ENCODE measurements at regions not wholly inside any gene's neighbourhood (a gene's known extent, or its start where the extent isn't known, plus 50 kb on each side); places are given as distances from the start of the nearest gene placed in this dataset.

GRCh38 chr10:81109200-81109752 is 571.6 kb downstream of the SH2D4B start:
- in situ Hi-C loops (cut with HindIII; ENCODE audit: extremely low pct_ligation_motif_present, low pct_unique_long_range_greater_than_20kb) (no loop called here), intact Hi-C loops (cut with micrococcal nuclease; ENCODE audit: unreplicated experiment) (no loop called here)
- CTCF ChIA-PET (ENCODE audit: low intra/inter-chr PET ratio, low total read pairs) = no interaction called here
- Histone ChIP-seq H4K20me1 (ENCODE audit: insufficient read depth, low read length) (no peaks in the 10 kb centered on the region), H3K4me2 (ENCODE audit: low read depth, low read length) (no peak overlapping the region), H3K9ac (ENCODE audit: insufficient read depth, low read depth, low read length) (no peak overlapping the region), H3K79me2 (ENCODE audit: insufficient read depth, low read length) (no peaks in the 10 kb centered on the region), H3K4me1 (ENCODE audit: insufficient read depth, low read length) (no peaks in the 10 kb centered on the region), H3K27me3 (ENCODE audit: control insufficient read depth in 1 of 2, insufficient read depth in 2 of 2, low read length in 2 of 2) (no peaks in the 10 kb centered on the region), H2AFZ (ENCODE audit: low read length) (no peak overlapping the region), H3K4me3 (replicated peaks in 1 of 3; ENCODE audit: insufficient read depth in 1 of 3, low read depth in 2 of 3, low read length in 3 of 3) (no peak overlapping the region), H3K9me3 (ENCODE audit: low read length) (no peaks in the 10 kb centered on the region), H3K36me3 (replicated peaks in 1 of 2; ENCODE audit: control insufficient read depth in 1 of 2, insufficient read depth in 2 of 2, low read length in 2 of 2) (no peaks in the 10 kb centered on the region), H3K27ac (ENCODE audit: extremely low read length, insufficient read depth, low read length) (no peak overlapping the region)
- ATAC-seq = no peak
- WGBS (ENCODE audit: low lambda C conversion rate) = 4% methylated on average over 6 of the region's 6 CpGs
- DNase-seq (ENCODE audit: low spot score) = no peak
- no peak for TF ChIP-seq ZNF616 (CRISPR knock-in tag; IDR thresholded peaks at IDR 0.05; ENCODE audit: low read depth)
- TF ChIP-seq FOXJ3 (CRISPR knock-in tag; IDR thresholded peaks at IDR 0.05; ENCODE audit: borderline replicate concordance) = no peak
- TF ChIP-seq ZNF883 (CRISPR knock-in tag; IDR thresholded peaks at IDR 0.05; ENCODE audit: not compliant biosample characterization) = no peak
- TF ChIP-seq ZNF567 (CRISPR knock-in tag; IDR thresholded peaks at IDR 0.05; ENCODE audit: borderline replicate concordance) = no peak
- no peak for TF ChIP-seq NFE2L2 (IDR thresholded peaks at IDR 0.05; ENCODE audit: low read length)
- no peak for TF ChIP-seq ZNF619 (CRISPR knock-in tag; IDR thresholded peaks at IDR 0.05)
- no peak for TF ChIP-seq SUZ12 (IDR thresholded peaks at IDR 0.05; ENCODE audit: low read depth, low read length)
- TF ChIP-seq PTBP1 (IDR thresholded peaks at IDR 0.05; ENCODE audit: low read depth, low read length, poor library complexity, severe bottlenecking) = no peak
- POLR2A ChIA-PET = no interaction called here
- FAIRE-seq = no peak
- no TSS peak for BruUV-seq (replicated peaks)

DNA sequence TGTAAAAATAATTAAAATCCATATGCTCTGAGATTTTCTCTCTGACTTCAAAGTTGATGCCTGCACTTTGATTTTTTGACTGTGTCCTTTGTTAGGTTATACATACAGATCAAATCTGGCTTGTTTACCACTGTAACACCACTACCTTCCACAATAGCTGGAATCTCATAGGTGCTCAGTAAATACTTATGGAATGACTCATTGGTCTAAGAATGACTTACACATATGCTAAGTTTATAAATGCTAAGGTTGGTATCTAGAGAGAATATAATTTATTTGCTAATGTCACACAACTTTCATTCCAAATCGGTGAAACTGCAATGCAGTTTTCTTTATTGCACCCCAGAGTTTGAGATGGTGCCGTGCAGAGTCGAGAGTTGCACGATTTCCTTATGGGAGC is 578.5 kb downstream of the SH2D4B start:
- ATAC-seq = no peak
- Histone ChIP-seq H3K4me1 (ENCODE audit: insufficient read depth, low read length) (no peaks in the 10 kb centered on the region), H3K79me2 (ENCODE audit: insufficient read depth, low read length) (no peaks in the 10 kb centered on the region), H4K20me1 (ENCODE audit: insufficient read depth, low read length) (no peaks in the 10 kb centered on the region), H2AFZ (ENCODE audit: low read length) (no peak overlapping the region), H3K9me3 (ENCODE audit: low read length) (no peaks in the 10 kb centered on the region), H3K4me3 (replicated peaks in 1 of 3; ENCODE audit: insufficient read depth in 1 of 3, low read depth in 2 of 3, low read length in 3 of 3) (no peak overlapping the region), H3K36me3 (replicated peaks in 1 of 2; ENCODE audit: control insufficient read depth in 1 of 2, insufficient read depth in 2 of 2, low read length in 2 of 2) (no peaks in the 10 kb centered on the region), H3K9ac (ENCODE audit: insufficient read depth, low read depth, low read length) (no peak overlapping the region), H3K4me2 (ENCODE audit: low read depth, low read length) (no peak overlapping the region), H3K27me3 (ENCODE audit: control insufficient read depth in 1 of 2, insufficient read depth in 2 of 2, low read length in 2 of 2) (no peaks in the 10 kb centered on the region), H3K27ac (ENCODE audit: extremely low read length, insufficient read depth, low read length) (no peak overlapping the region)
- FAIRE-seq = no peak
- WGBS (ENCODE audit: low lambda C conversion rate) = 1% methylated on average over 4 of the region's 4 CpGs
- in situ Hi-C loops (cut with HindIII; ENCODE audit: extremely low pct_ligation_motif_present, low pct_unique_long_range_greater_than_20kb) = no loop called here
- ChIA-PET POLR2A (no interaction called here), CTCF (ENCODE audit: low intra/inter-chr PET ratio, low total read pairs) (no interaction called here)
- DNase-seq (ENCODE audit: low spot score) = no peak
- intact Hi-C loops (cut with micrococcal nuclease; ENCODE audit: unreplicated experiment) = no loop called here
- no TSS peak for BruUV-seq (replicated peaks)
- TF ChIP-seq ZNF558 (CRISPR knock-in tag; IDR thresholded peaks at IDR 0.05; ENCODE audit: borderline replicate concordance) = no peak
- TF ChIP-seq ZNF20 (CRISPR knock-in tag; IDR thresholded peaks at IDR 0.05) = no peak
- no peak for TF ChIP-seq KDM4B (CRISPR knock-in tag; IDR thresholded peaks at IDR 0.05)
- no peak for TF ChIP-seq NCOA2 (CRISPR knock-in tag; IDR thresholded peaks at IDR 0.05)
- TF ChIP-seq ARID4A (CRISPR knock-in tag; IDR thresholded peaks at IDR 0.05; ENCODE audit: borderline replicate concordance) = no peak
- TF ChIP-seq, protein P1, sequence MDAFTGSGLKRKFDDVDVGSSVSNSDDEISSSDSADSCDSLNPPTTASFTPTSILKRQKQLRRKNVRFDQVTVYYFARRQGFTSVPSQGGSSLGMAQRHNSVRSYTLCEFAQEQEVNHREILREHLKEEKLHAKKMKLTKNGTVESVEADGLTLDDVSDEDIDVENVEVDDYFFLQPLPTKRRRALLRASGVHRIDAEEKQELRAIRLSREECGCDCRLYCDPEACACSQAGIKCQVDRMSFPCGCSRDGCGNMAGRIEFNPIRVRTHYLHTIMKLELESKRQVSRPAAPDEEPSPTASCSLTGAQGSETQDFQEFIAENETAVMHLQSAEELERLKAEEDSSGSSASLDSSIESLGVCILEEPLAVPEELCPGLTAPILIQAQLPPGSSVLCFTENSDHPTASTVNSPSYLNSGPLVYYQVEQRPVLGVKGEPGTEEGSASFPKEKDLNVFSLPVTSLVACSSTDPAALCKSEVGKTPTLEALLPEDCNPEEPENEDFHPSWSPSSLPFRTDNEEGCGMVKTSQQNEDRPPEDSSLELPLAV (CRISPR knock-in tag; conservative IDR thresholded peaks at IDR 0.05; ENCODE audit: low read depth) = no peak
- no peak for TF ChIP-seq NKX3-1 (CRISPR knock-in tag; IDR thresholded peaks at IDR 0.05)

Data from HepG2 (cell line).